K562 (cell line): ENCODE measurements at regions not wholly inside any gene's neighbourhood (a gene's known extent, or its start where the extent isn't known, plus 50 kb on each side); places are given as distances from the start of the nearest gene placed in this dataset.

Experiments
- FOXA3 ChIP-seq, 2 experiments: fragments of 450-650 bp in 1 of 2; sonication (generic) in 1 of 2; formaldehyde crosslinking; IDR thresholded peaks in 1 of 2; conservative IDR thresholded peaks in 1 of 2; 2 replicates each; pipeline versions ENCODE4 v1.4.0 to v1.8.0; 2020 to 2022; ENCODE audit warnings: mild to moderate bottlenecking in 2 of 2, missing genetic modification reagents in 1 of 2
- PHF8 ChIP-seq: fragments of 200-600 bp; sonication (generic); IDR thresholded peaks from 2 replicates; pipeline ENCODE4 v1.6.1; 2012; ENCODE audit warnings: mixed run types, mild to moderate bottlenecking, inconsistent platforms, low read length, moderate library complexity, borderline replicate concordance
- PRPF4 ChIP-seq: fragments of 200-400 bp; formaldehyde crosslinking; IDR thresholded peaks from one replicate; pipeline ENCODE4 v1.6.1; 2017; ENCODE audit warnings: low read length, low read depth, mild to moderate bottlenecking; ENCODE audit not compliant: insufficient read depth, poor library complexity, severe bottlenecking
- TCF7L2 ChIP-seq: fragments of 150-350 bp; IDR thresholded peaks from 2 replicates; pipeline ENCODE4 v1.6.1; 2016; ENCODE audit warnings: low read depth, mild to moderate bottlenecking, low read length, moderate library complexity
- TRIM28 ChIP-seq: fragments of 450-650 bp; IDR thresholded peaks from 2 replicates; pipeline ENCODE4 v1.6.1; 2017
- ZKSCAN1 ChIP-seq: fragments of 150-350 bp; IDR thresholded peaks from 2 replicates; pipeline ENCODE4 v1.6.1; 2016; ENCODE audit warnings: low read depth, low read length
- TF ChIP-seq, protein P1 (sequence below): sonication (generic); formaldehyde crosslinking; IDR thresholded peaks from 2 replicates; pipeline ENCODE4 v1.9.0; 2022; ENCODE audit warnings: mild to moderate bottlenecking, missing genetic modification reagents
- TF ChIP-seq, protein P2 (sequence below): fragments of 250-450 bp; sonication (Bioruptor Pico); IDR thresholded peaks from 2 replicates; pipeline ENCODE4 v1.5.0; 2020; ENCODE audit warnings: mild to moderate bottlenecking, borderline replicate concordance
- TF ChIP-seq, protein P3 (sequence below): fragments of 450-650 bp; IDR thresholded peaks from 2 replicates; pipeline ENCODE4 v1.6.1; 2017; ENCODE audit warnings: antibody characterized with exemption, mild to moderate bottlenecking
- TF ChIP-seq, protein P4 (sequence below): sonication (generic); formaldehyde crosslinking; IDR thresholded peaks from 2 replicates; pipeline ENCODE4 v1.4.0; 2020; ENCODE audit warnings: mild to moderate bottlenecking, missing genetic modification reagents

DNA sequence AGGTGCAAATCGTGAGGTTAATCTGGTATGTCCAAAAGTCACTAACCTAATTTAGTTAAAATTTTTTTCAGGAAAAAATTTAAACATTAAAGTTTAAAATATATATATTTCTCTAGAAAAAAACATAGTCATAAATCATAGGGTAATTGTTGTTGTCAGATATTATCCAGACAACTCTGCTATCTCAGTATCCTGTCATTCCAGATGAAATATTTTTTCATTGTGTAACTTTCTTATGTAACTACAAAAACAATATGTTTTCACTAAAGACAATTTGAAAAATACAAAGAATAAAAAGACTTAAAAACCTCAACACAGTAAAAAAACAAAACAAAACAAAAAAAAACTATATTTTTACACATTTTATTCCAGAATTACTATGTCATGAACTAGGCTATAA, 57.6 kb downstream of the TENT5A start:
- TF ChIP-seq, protein P1, sequence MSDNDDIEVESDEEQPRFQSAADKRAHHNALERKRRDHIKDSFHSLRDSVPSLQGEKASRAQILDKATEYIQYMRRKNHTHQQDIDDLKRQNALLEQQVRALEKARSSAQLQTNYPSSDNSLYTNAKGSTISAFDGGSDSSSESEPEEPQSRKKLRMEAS: no peak
- no peak for TF ChIP-seq ZKSCAN1
- TF ChIP-seq TRIM28: no peak
- TF ChIP-seq PRPF4: no peak
- TF ChIP-seq, protein P2, sequence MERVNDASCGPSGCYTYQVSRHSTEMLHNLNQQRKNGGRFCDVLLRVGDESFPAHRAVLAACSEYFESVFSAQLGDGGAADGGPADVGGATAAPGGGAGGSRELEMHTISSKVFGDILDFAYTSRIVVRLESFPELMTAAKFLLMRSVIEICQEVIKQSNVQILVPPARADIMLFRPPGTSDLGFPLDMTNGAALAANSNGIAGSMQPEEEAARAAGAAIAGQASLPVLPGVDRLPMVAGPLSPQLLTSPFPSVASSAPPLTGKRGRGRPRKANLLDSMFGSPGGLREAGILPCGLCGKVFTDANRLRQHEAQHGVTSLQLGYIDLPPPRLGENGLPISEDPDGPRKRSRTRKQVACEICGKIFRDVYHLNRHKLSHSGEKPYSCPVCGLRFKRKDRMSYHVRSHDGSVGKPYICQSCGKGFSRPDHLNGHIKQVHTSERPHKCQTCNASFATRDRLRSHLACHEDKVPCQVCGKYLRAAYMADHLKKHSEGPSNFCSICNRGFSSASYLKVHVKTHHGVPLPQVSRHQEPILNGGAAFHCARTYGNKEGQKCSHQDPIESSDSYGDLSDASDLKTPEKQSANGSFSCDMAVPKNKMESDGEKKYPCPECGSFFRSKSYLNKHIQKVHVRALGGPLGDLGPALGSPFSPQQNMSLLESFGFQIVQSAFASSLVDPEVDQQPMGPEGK (CRISPR knock-in tag): no peak
- TF ChIP-seq, protein P3, sequence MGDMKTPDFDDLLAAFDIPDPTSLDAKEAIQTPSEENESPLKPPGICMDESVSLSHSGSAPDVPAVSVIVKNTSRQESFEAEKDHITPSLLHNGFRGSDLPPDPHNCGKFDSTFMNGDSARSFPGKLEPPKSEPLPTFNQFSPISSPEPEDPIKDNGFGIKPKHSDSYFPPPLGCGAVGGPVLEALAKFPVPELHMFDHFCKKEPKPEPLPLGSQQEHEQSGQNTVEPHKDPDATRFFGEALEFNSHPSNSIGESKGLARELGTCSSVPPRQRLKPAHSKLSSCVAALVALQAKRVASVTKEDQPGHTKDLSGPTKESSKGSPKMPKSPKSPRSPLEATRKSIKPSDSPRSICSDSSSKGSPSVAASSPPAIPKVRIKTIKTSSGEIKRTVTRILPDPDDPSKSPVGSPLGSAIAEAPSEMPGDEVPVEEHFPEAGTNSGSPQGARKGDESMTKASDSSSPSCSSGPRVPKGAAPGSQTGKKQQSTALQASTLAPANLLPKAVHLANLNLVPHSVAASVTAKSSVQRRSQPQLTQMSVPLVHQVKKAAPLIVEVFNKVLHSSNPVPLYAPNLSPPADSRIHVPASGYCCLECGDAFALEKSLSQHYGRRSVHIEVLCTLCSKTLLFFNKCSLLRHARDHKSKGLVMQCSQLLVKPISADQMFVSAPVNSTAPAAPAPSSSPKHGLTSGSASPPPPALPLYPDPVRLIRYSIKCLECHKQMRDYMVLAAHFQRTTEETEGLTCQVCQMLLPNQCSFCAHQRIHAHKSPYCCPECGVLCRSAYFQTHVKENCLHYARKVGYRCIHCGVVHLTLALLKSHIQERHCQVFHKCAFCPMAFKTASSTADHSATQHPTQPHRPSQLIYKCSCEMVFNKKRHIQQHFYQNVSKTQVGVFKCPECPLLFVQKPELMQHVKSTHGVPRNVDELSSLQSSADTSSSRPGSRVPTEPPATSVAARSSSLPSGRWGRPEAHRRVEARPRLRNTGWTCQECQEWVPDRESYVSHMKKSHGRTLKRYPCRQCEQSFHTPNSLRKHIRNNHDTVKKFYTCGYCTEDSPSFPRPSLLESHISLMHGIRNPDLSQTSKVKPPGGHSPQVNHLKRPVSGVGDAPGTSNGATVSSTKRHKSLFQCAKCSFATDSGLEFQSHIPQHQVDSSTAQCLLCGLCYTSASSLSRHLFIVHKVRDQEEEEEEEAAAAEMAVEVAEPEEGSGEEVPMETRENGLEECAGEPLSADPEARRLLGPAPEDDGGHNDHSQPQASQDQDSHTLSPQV: no peak
- TF ChIP-seq PHF8: no peak
- TF ChIP-seq FOXA3 (CRISPR knock-in tag; conservative IDR thresholded peaks at IDR 0.05 in 1 of 2, IDR thresholded peaks at IDR 0.05 in 1 of 2): no peak
- TF ChIP-seq TCF7L2: no peak
- TF ChIP-seq, protein P4, sequence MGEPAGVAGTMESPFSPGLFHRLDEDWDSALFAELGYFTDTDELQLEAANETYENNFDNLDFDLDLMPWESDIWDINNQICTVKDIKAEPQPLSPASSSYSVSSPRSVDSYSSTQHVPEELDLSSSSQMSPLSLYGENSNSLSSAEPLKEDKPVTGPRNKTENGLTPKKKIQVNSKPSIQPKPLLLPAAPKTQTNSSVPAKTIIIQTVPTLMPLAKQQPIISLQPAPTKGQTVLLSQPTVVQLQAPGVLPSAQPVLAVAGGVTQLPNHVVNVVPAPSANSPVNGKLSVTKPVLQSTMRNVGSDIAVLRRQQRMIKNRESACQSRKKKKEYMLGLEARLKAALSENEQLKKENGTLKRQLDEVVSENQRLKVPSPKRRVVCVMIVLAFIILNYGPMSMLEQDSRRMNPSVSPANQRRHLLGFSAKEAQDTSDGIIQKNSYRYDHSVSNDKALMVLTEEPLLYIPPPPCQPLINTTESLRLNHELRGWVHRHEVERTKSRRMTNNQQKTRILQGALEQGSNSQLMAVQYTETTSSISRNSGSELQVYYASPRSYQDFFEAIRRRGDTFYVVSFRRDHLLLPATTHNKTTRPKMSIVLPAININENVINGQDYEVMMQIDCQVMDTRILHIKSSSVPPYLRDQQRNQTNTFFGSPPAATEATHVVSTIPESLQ (CRISPR knock-in tag): no peak
